ENCODE measurements at regions not wholly inside any gene's neighbourhood (a gene's known extent, or its start where the extent isn't known, plus 50 kb on each side); places are given as distances from the start of the nearest gene placed in this dataset.

DNA sequence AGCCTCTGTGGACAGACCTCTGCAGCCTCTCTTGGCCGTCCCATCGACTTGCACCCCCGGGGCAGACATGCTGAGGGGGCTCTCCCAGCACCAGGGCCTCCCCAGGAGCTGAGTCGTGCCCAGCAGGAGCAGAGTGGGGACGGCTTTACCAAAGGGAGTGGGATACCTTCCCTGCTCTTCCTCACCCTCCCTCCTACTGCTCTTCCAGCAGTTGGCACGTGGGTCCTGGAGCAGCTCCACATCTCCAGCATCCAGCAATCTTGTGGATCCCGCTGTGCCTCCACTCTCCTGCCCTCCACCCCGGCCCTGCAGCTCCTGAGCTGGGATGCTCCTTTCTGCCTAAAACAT is 854.0 kb downstream of the BRD1 start:
- no peak overlapping the region for H3K23ac ChIP-seq (ENCODE audit: low read depth, low read length)
- no peaks in the 10 kb centered on the region for H3K4me1 ChIP-seq (ENCODE audit: control insufficient read depth, insufficient read depth, low read length)
- no peak overlapping the region for H4K8ac ChIP-seq (ENCODE audit: low read depth in 2 of 2, low read length in 2 of 2)
- WGBS, 2 experiments (ENCODE audit: extremely low coverage in 2 of 2, insufficient read length in 1 of 2), result 19% methylated on average over 5 of the region's 8 CpGs; no CpG with 5 or more reads in 1 of the 2 experiments
- ATAC-seq (ENCODE audit: low read depth), result no peak
- H3K18ac ChIP-seq (ENCODE audit: low read depth, low read length), result no peak overlapping the region
- H2AFZ ChIP-seq (replicated peaks; ENCODE audit: low read length, poor library complexity), result no peak overlapping the region
- no peak overlapping the region for H4K91ac ChIP-seq (ENCODE audit: insufficient read depth, low read depth, low read length)
- H4K20me1 ChIP-seq (ENCODE audit: insufficient read depth, low read length), result no peaks in the 10 kb centered on the region
- no TSS peak for BruUV-seq (replicated peaks)
- H4K5ac ChIP-seq (ENCODE audit: low read depth, low read length), result no peak overlapping the region
- POLR2A ChIA-PET (ENCODE audit: unreplicated experiment), result no interaction called here
- no peak overlapping the region for H3K27ac ChIP-seq (ENCODE audit: insufficient read depth, low read length)
- peaks cover 41% of the 10 kb centered on the region for H3K9me3 ChIP-seq (ENCODE audit: control insufficient read depth, insufficient read depth, low read length)
- no peak overlapping the region for H3K14ac ChIP-seq (replicated peaks; ENCODE audit: low read depth, low read length)
- no peaks in the 10 kb centered on the region for H3K9me1 ChIP-seq (ENCODE audit: insufficient read depth, low read length)
- H2AK5ac ChIP-seq (ENCODE audit: low read depth, low read length), result no peak overlapping the region
- H3K4me2 ChIP-seq (ENCODE audit: low read depth, low read length), result no peak overlapping the region
- H3K4me3 ChIP-seq (ENCODE audit: insufficient read depth, low read depth, low read length), result no peak overlapping the region
- dilution Hi-C loops (cut with HindIII; ENCODE audit: low sequenced_read_pairs, unreplicated experiment), result no loop called here
- H2BK5ac ChIP-seq (ENCODE audit: low read depth, low read length, poor library complexity, severe bottlenecking), result no peak overlapping the region
- H3K36me3 ChIP-seq (ENCODE audit: control insufficient read depth, insufficient read depth, low read length), result no peaks in the 10 kb centered on the region
- H3K79me1 ChIP-seq (ENCODE audit: low read depth in 1 of 2, low read length in 2 of 2), result no peaks in the 10 kb centered on the region
- in situ Hi-C loops (cut with MboI; ENCODE audit: low sequenced_read_pairs), result no loop called here
- H3K9ac ChIP-seq (ENCODE audit: low read depth, low read length), result no peak overlapping the region
- no peak overlapping the region for H2BK20ac ChIP-seq (ENCODE audit: low read depth, low read length)
- H3K56ac ChIP-seq (ENCODE audit: extremely low read depth, insufficient read depth, low read length), result no peak overlapping the region
- no peak overlapping the region for H2BK120ac ChIP-seq (ENCODE audit: low read depth, low read length)
- no peak for DNase-seq
- no peak overlapping the region for H2BK15ac ChIP-seq (ENCODE audit: low read depth, low read length)
- H3K4ac ChIP-seq (ENCODE audit: low read depth, low read length), result no peak overlapping the region
- no peaks in the 10 kb centered on the region for H3K27me3 ChIP-seq (ENCODE audit: control insufficient read depth, insufficient read depth, low read length)
- H2AK9ac ChIP-seq (replicated peaks; ENCODE audit: low read depth, low read length, poor library complexity), result no peak overlapping the region
- CTCF ChIA-PET, result no interaction called here
- intact Hi-C loops (cut with micrococcal nuclease), result no loop called here
- TF ChIP-seq, protein P1, sequence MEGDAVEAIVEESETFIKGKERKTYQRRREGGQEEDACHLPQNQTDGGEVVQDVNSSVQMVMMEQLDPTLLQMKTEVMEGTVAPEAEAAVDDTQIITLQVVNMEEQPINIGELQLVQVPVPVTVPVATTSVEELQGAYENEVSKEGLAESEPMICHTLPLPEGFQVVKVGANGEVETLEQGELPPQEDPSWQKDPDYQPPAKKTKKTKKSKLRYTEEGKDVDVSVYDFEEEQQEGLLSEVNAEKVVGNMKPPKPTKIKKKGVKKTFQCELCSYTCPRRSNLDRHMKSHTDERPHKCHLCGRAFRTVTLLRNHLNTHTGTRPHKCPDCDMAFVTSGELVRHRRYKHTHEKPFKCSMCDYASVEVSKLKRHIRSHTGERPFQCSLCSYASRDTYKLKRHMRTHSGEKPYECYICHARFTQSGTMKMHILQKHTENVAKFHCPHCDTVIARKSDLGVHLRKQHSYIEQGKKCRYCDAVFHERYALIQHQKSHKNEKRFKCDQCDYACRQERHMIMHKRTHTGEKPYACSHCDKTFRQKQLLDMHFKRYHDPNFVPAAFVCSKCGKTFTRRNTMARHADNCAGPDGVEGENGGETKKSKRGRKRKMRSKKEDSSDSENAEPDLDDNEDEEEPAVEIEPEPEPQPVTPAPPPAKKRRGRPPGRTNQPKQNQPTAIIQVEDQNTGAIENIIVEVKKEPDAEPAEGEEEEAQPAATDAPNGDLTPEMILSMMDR (conservative IDR thresholded peaks at IDR 0.05; ENCODE audit: low read depth, low read length), result no peak
- TF ChIP-seq, protein P2, sequence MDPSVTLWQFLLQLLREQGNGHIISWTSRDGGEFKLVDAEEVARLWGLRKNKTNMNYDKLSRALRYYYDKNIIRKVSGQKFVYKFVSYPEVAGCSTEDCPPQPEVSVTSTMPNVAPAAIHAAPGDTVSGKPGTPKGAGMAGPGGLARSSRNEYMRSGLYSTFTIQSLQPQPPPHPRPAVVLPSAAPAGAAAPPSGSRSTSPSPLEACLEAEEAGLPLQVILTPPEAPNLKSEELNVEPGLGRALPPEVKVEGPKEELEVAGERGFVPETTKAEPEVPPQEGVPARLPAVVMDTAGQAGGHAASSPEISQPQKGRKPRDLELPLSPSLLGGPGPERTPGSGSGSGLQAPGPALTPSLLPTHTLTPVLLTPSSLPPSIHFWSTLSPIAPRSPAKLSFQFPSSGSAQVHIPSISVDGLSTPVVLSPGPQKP (IDR thresholded peaks at IDR 0.05; ENCODE audit: borderline replicate concordance, low read depth, low read length), result no peak
- TF ChIP-seq RCOR1 (IDR thresholded peaks at IDR 0.05; ENCODE audit: insufficient replicate concordance, low read length) (no peak), FOS (IDR thresholded peaks at IDR 0.05; ENCODE audit: low read depth, low read length) (no peak)

Data from IMR-90 (cell line).